Hepatocyte (in vitro differentiated cells): ENCODE measurements at regions not wholly inside any gene's neighbourhood (a gene's known extent, or its start where the extent isn't known, plus 50 kb on each side); places are given as distances from the start of the nearest gene placed in this dataset.

Source experiments
- CTCF ChIP-seq: fragments of 200-600 bp; sonication (generic); IDR thresholded peaks from 2 replicates; pipeline ENCODE4 v1.5.1; 2016; ENCODE audit warnings: antibody characterized with exemption, mild to moderate bottlenecking; ENCODE audit not compliant: poor library complexity
- EZH2phosphoT487 ChIP-seq: fragments of 200-600 bp; sonication (generic); IDR thresholded peaks from one replicate; pipeline ENCODE4 v1.6.1; 2018; ENCODE audit warnings: antibody characterized with exemption, mild to moderate bottlenecking, low read depth, moderate library complexity; ENCODE audit not compliant: unreplicated experiment, severe bottlenecking

- TF ChIP-seq CTCF (no peak), EZH2phosphoT487 (no peak)
These were observed 445.4 kb downstream of the ZIC1 start for GRCh38 chr3:147854542-147854941.
